GM18502 (cell line): ENCODE measurements at regions not wholly inside any gene's neighbourhood (a gene's known extent, or its start where the extent isn't known, plus 50 kb on each side); places are given as distances from the start of the nearest gene placed in this dataset.
"Not testable (repeated sequence)": the region's sequence is repeated elsewhere in the genome, so short reads cannot be mapped to it uniquely, and the experiment has no call there.

Experiments
- ATAC-seq: cut with Tn5 transposase; IDR thresholded peaks from one replicate; pipeline ENCODE4 v1.9.1; 2021; ENCODE audit warnings: mild to moderate bottlenecking; ENCODE audit not compliant: unreplicated experiment, poor library complexity

- ATAC-seq, result no peak
Measured at GRCh38 chr11:116360221-116360941, 412.4 kb downstream of the BUD13 start.

GRCh38 chr11:116357784-116358544, 414.8 kb downstream of the BUD13 start:
- ATAC-seq, result no peak

GRCh38 chr11:116356451-116356850, 416.3 kb downstream of the BUD13 start:
- no peak for ATAC-seq

- ATAC-seq, result no peak
Measured at GRCh38 chr11:116355104-116355503, 417.7 kb downstream of the BUD13 start.

- no peak for ATAC-seq
Measured at GRCh38 chr11:116353589-116353988, 419.2 kb downstream of the BUD13 start.

- no peak for ATAC-seq
Measured at GRCh38 chr11:116352881-116353280, 419.9 kb downstream of the BUD13 start.

- ATAC-seq, result no peak
Measured at GRCh38 chr11:116348226-116348625, 424.6 kb downstream of the BUD13 start.

- no peak for ATAC-seq
Measured at GRCh38 chr11:116345575-116345974, 427.2 kb downstream of the BUD13 start.

- ATAC-seq, result no peak
Measured at GRCh38 chr11:116344601-116345000, 428.2 kb downstream of the BUD13 start.

- ATAC-seq, result no peak
Measured at GRCh38 chr11:116343270-116343669, 429.5 kb downstream of the BUD13 start.

GRCh38 chr11:116342148-116342547, 430.6 kb downstream of the BUD13 start:
- no peak for ATAC-seq

GRCh38 chr11:116339306-116340098, 433.3 kb downstream of the BUD13 start:
- ATAC-seq, result no peak

GRCh38 chr11:116338500-116338899, 434.3 kb downstream of the BUD13 start:
- not testable (repeated sequence) for ATAC-seq

GRCh38 chr11:116336540-116336939, 436.2 kb downstream of the BUD13 start:
- no peak for ATAC-seq

GRCh38 chr11:116335891-116336290, 436.9 kb downstream of the BUD13 start:
- no peak for ATAC-seq

- no peak for ATAC-seq
Measured at GRCh38 chr11:116335078-116335477, 437.7 kb downstream of the BUD13 start.

- ATAC-seq, result no peak
Measured at GRCh38 chr11:116334596-116334995, 438.2 kb downstream of the BUD13 start.

GRCh38 chr11:116333001-116333535, 439.7 kb downstream of the BUD13 start:
- ATAC-seq, result no peak

GRCh38 chr11:116332391-116332790, 440.4 kb downstream of the BUD13 start:
- ATAC-seq, result no peak

GRCh38 chr11:116331381-116331780, 441.4 kb downstream of the BUD13 start:
- ATAC-seq, result no peak
